ENCODE measurements at regions not wholly inside any gene's neighbourhood (a gene's known extent, or its start where the extent isn't known, plus 50 kb on each side); places are given as distances from the start of the nearest gene placed in this dataset.

GRCh38 chr5:158519433-158520021 lies 580.2 kb downstream of the EBF1 start:
- DNase-seq (no peak), ATAC-seq (no peak)
- Histone ChIP-seq H3K36me3 (ENCODE audit: low read depth, low read length) (no peaks in the 10 kb centered on the region), H3K4me3 (ENCODE audit: low read length) (no peak overlapping the region), H3K27me3 (ENCODE audit: low read length) (no peaks in the 10 kb centered on the region; the same call in 1 of the 2 replicates), H2AFZ (ENCODE audit: low read length) (no peak overlapping the region), H3K9me3 (ENCODE audit: low read length) (no peaks in the 10 kb centered on the region), H3K4me2 (ENCODE audit: low read length) (no peak overlapping the region), H3K9ac (ENCODE audit: low read length) (no peak overlapping the region), H3K27ac (ENCODE audit: low read length) (no peak overlapping the region), H3K79me2 (ENCODE audit: low read length) (no peaks in the 10 kb centered on the region), H3F3A (ENCODE audit: low read length, unreplicated experiment) (no peaks in the 10 kb centered on the region), H3K9me2 (replicated peaks; ENCODE audit: low read length) (no peaks in the 10 kb centered on the region), H3K4me1 (ENCODE audit: insufficient read depth, low read length) (0 out of 2 replicates have a peak, but pooled peaks cover under 1% of the 10 kb centered on the region), H4K20me1 (ENCODE audit: low read length) (no peaks in the 10 kb centered on the region)
- CTCF ChIA-PET: no interaction called here
- POLR2A ChIA-PET (ENCODE audit: unreplicated experiment): no interaction called here
- TF ChIP-seq EZH2 (IDR thresholded peaks at IDR 0.05; ENCODE audit: low read length, unreplicated experiment): no peak
- TF ChIP-seq CTCF (conservative IDR thresholded peaks at IDR 0.05; ENCODE audit: low read depth, low read length): no peak
- no peak for TF ChIP-seq EZH2phosphoT487 (IDR thresholded peaks at IDR 0.05; ENCODE audit: borderline replicate concordance, low read length)
- no TSS peak for BruUV-seq (replicated peaks)
- intact Hi-C loops (cut with micrococcal nuclease): no loop called here

DNA sequence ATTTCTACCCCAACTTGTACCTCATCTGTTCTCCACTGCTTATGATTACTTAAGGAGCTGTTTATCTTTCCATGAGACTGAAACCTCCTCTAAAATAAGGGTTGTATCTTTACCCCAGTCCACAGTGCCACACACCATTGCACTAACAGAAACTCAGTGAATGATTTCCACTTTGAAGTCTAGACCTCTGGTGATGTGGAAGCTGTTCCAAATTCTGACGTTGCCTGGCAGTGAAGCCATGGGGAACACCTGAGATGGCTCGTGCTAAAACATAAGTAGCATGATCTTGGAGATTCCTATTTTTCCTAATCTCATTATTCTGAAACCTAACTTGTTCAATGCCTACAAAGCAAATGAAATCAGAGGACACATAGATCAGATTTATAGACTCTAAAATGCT lies 583.2 kb downstream of the EBF1 start:
- no peak overlapping the region for H3K4me2 ChIP-seq (ENCODE audit: low read length)
- no peaks in the 10 kb centered on the region for H3K9me2 ChIP-seq (replicated peaks; ENCODE audit: low read length)
- H3K4me3 ChIP-seq (ENCODE audit: low read length): no peak overlapping the region
- BruUV-seq (replicated peaks): no TSS peak
- H2AFZ ChIP-seq (ENCODE audit: low read length): no peak overlapping the region
- H3K9ac ChIP-seq (ENCODE audit: low read length): no peak overlapping the region
- ChIA-PET POLR2A (ENCODE audit: unreplicated experiment) (no interaction called here), CTCF (no interaction called here)
- H3K27ac ChIP-seq (ENCODE audit: low read length): no peak overlapping the region
- ATAC-seq: no peak
- no peaks in the 10 kb centered on the region for H3K9me3 ChIP-seq (ENCODE audit: low read length)
- no peaks in the 10 kb centered on the region for H4K20me1 ChIP-seq (ENCODE audit: low read length)
- H3K36me3 ChIP-seq (ENCODE audit: low read depth, low read length): no peaks in the 10 kb centered on the region
- TF ChIP-seq CTCF (conservative IDR thresholded peaks at IDR 0.05; ENCODE audit: low read depth, low read length): no peak
- no peak for TF ChIP-seq EZH2phosphoT487 (IDR thresholded peaks at IDR 0.05; ENCODE audit: borderline replicate concordance, low read length)
- TF ChIP-seq EZH2 (IDR thresholded peaks at IDR 0.05; ENCODE audit: low read length, unreplicated experiment): no peak
- H3F3A ChIP-seq (ENCODE audit: low read length, unreplicated experiment): no peaks in the 10 kb centered on the region
- no peak for DNase-seq
- intact Hi-C loops (cut with micrococcal nuclease): no loop called here
- H3K79me2 ChIP-seq (ENCODE audit: low read length): no peaks in the 10 kb centered on the region
- 0 out of 2 replicates have a peak, but pooled peaks cover 3% of the 10 kb centered on the region for H3K4me1 ChIP-seq (ENCODE audit: insufficient read depth, low read length)
- H3K27me3 ChIP-seq (ENCODE audit: low read length): no peaks in the 10 kb centered on the region

DNA sequence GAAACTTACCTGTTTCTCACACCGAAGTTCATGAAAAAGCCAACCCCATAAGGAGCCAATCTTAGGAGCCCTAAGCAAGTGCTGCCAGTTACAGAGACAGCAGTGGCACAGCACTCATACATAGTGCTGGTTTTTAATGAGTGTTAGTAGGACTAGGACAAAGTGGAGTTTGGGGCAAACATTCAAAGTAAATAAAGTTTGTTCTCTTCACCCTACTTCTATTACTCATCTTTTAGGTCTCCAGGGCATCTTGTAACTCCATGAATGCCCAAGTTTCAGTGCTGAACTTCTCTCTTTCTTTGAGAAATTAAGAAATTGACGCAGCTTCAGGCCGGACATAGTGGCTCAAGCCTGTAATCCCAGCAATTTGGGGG lies 584.7 kb downstream of the EBF1 start:
- H3K4me3 ChIP-seq (ENCODE audit: low read length): no peak overlapping the region
- H3K9me3 ChIP-seq (ENCODE audit: low read length): no peaks in the 10 kb centered on the region
- H3K9me2 ChIP-seq (replicated peaks; ENCODE audit: low read length): no peaks in the 10 kb centered on the region
- CTCF ChIA-PET: no interaction called here
- no peak overlapping the region for H2AFZ ChIP-seq (ENCODE audit: low read length)
- H3K4me2 ChIP-seq (ENCODE audit: low read length): peak overlapping the region; percentile 53; the same call in 1 of the 2 replicates
- POLR2A ChIA-PET (ENCODE audit: unreplicated experiment): interaction anchor here (0.6 kb wide), 1 partner anchor 10 kb away, joined by 5 read pairs; no protein-coding TSS in a partner anchor
- ATAC-seq (no peak), DNase-seq (peak; percentile 35)
- no peak overlapping the region for H3K9ac ChIP-seq (ENCODE audit: low read length)
- H4K20me1 ChIP-seq (ENCODE audit: low read length): no peaks in the 10 kb centered on the region
- H3F3A ChIP-seq (ENCODE audit: low read length, unreplicated experiment): no peaks in the 10 kb centered on the region
- peak overlapping the region; percentile 74 for H3K27ac ChIP-seq (ENCODE audit: low read length)
- H3K27me3 ChIP-seq (ENCODE audit: low read length): no peaks in the 10 kb centered on the region
- H3K79me2 ChIP-seq (ENCODE audit: low read length): no peaks in the 10 kb centered on the region
- TF ChIP-seq CTCF (conservative IDR thresholded peaks at IDR 0.05; ENCODE audit: low read depth, low read length): no peak
- no peak for TF ChIP-seq EZH2 (IDR thresholded peaks at IDR 0.05; ENCODE audit: low read length, unreplicated experiment)
- no peak for TF ChIP-seq EZH2phosphoT487 (IDR thresholded peaks at IDR 0.05; ENCODE audit: borderline replicate concordance, low read length)
- intact Hi-C loops (cut with micrococcal nuclease): no loop called here
- no peaks in the 10 kb centered on the region for H3K36me3 ChIP-seq (ENCODE audit: low read depth, low read length)
- H3K4me1 ChIP-seq (ENCODE audit: insufficient read depth, low read length): 0 out of 2 replicates have a peak, but pooled peaks cover 3% of the 10 kb centered on the region
- no TSS peak for BruUV-seq (replicated peaks)

All from PC-3 (cell line).